ENCODE measurements at regions not wholly inside any gene's neighbourhood (a gene's known extent, or its start where the extent isn't known, plus 50 kb on each side); places are given as distances from the start of the nearest gene placed in this dataset.

GRCh38 chr20:20950620-20951019, 155.5 kb downstream of the LINC00237 start:
- TF ChIP-seq, protein P1, sequence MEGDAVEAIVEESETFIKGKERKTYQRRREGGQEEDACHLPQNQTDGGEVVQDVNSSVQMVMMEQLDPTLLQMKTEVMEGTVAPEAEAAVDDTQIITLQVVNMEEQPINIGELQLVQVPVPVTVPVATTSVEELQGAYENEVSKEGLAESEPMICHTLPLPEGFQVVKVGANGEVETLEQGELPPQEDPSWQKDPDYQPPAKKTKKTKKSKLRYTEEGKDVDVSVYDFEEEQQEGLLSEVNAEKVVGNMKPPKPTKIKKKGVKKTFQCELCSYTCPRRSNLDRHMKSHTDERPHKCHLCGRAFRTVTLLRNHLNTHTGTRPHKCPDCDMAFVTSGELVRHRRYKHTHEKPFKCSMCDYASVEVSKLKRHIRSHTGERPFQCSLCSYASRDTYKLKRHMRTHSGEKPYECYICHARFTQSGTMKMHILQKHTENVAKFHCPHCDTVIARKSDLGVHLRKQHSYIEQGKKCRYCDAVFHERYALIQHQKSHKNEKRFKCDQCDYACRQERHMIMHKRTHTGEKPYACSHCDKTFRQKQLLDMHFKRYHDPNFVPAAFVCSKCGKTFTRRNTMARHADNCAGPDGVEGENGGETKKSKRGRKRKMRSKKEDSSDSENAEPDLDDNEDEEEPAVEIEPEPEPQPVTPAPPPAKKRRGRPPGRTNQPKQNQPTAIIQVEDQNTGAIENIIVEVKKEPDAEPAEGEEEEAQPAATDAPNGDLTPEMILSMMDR (IDR thresholded peaks at IDR 0.05 in 8 of 11, conservative IDR thresholded peaks at IDR 0.05 in 3 of 11) = no peak
- TF ChIP-seq POLR2AphosphoS5 (IDR thresholded peaks at IDR 0.05) (no peak), POLR2A (IDR thresholded peaks at IDR 0.05) (no peak)

Data from spleen (tissue), 7 donors.